Sigmoid colon (tissue), 4 donors: ENCODE measurements at regions not wholly inside any gene's neighbourhood (a gene's known extent, or its start where the extent isn't known, plus 50 kb on each side); places are given as distances from the start of the nearest gene placed in this dataset.

Source experiments
- EP300 ChIP-seq, 4 donors: sonication (generic); formaldehyde crosslinking; IDR thresholded peaks; one replicate each; pipeline ENCODE4 v1.6.1; 2017; ENCODE audit warnings: antibody characterized with exemption in 4 of 4
- POLR2A ChIP-seq, 2 donors: fragments of 450-650 bp; IDR thresholded peaks; one replicate each; pipeline ENCODE4 v1.6.1; 2016; ENCODE audit warnings: antibody characterized with exemption in 2 of 2, mild to moderate bottlenecking in 2 of 2, moderate library complexity in 2 of 2
- TF ChIP-seq, protein P1 (sequence below), 4 experiments: fragments of 450-650 bp in 3 of 4; fragments of 200-600 bp in 1 of 4; IDR thresholded peaks; one replicate each; pipeline ENCODE4 v1.5.1; 2016 to 2019; ENCODE audit warnings: antibody characterized with exemption in 4 of 4, mild to moderate bottlenecking in 3 of 4, moderate library complexity in 2 of 4

DNA sequence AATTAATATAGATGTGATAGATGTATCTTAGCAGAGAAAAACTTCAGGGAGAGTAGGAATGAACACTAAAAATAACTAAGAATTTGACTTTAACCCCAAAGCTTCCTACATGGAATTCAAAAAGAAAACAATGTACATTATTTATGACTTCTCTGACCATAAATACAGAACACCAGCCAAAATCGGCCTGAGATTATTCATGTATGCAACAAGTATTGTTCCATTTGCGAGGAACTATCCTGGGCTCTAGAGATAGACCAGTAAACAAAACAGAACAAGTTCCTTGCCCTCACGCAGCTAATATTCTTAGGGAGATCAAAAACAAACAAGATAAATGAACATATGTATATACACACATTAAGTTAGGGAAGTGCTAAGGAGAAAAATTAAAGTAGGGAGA lies 432.3 kb upstream of the SOX5 start:
- TF ChIP-seq POLR2A (IDR thresholded peaks at IDR 0.05), result no peak
- TF ChIP-seq, protein P1, sequence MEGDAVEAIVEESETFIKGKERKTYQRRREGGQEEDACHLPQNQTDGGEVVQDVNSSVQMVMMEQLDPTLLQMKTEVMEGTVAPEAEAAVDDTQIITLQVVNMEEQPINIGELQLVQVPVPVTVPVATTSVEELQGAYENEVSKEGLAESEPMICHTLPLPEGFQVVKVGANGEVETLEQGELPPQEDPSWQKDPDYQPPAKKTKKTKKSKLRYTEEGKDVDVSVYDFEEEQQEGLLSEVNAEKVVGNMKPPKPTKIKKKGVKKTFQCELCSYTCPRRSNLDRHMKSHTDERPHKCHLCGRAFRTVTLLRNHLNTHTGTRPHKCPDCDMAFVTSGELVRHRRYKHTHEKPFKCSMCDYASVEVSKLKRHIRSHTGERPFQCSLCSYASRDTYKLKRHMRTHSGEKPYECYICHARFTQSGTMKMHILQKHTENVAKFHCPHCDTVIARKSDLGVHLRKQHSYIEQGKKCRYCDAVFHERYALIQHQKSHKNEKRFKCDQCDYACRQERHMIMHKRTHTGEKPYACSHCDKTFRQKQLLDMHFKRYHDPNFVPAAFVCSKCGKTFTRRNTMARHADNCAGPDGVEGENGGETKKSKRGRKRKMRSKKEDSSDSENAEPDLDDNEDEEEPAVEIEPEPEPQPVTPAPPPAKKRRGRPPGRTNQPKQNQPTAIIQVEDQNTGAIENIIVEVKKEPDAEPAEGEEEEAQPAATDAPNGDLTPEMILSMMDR (IDR thresholded peaks at IDR 0.05), result no peak
- TF ChIP-seq EP300 (IDR thresholded peaks at IDR 0.05), result no peak
